SU-DHL-6 (cell line): ENCODE measurements at regions not wholly inside any gene's neighbourhood (a gene's known extent, or its start where the extent isn't known, plus 50 kb on each side); places are given as distances from the start of the nearest gene placed in this dataset.

Source experiments
- H2AFZ ChIP-seq: fragments of 200-600 bp; sonication (generic); 2 replicates; pipeline ENCODE4 v1.6.1; 2014; ENCODE audit warnings: low read depth, mild to moderate bottlenecking, moderate library complexity, mixed read lengths, antibody characterized with exemption, low read length; ENCODE audit not compliant: severe bottlenecking
- H3F3A ChIP-seq: fragments of 200-600 bp; shearing (Covaris generic); 2 replicates; pipeline ENCODE4 v1.6.0; 2016; ENCODE audit warnings: antibody characterized with exemption, mild to moderate bottlenecking; ENCODE audit not compliant: insufficient read depth
- H3K27ac ChIP-seq: fragments of 200-600 bp; sonication (generic); 2 replicates; pipeline ENCODE4 v1.5.1; 2016; ENCODE audit warnings: low read depth, mild to moderate bottlenecking, low read length, moderate library complexity, mixed read lengths
- H3K27me3 ChIP-seq: fragments of 200-600 bp; sonication (generic), shearing (Covaris generic); 2 replicates; pipeline ENCODE4 v1.6.0; 2014; ENCODE audit warnings: mild to moderate bottlenecking, low read length
- H3K36me3 ChIP-seq: fragments of 200-600 bp; sonication (generic); 2 replicates; pipeline ENCODE4 v1.6.1; 2014; ENCODE audit warnings: mild to moderate bottlenecking, low read length, mixed read lengths
- H3K4me2 ChIP-seq: fragments of 300-600, 200-600 bp; shearing (Covaris generic), sonication (generic); 2 replicates; pipeline ENCODE4 v1.6.0; 2014; ENCODE audit warnings: low read length, low read depth, mild to moderate bottlenecking; ENCODE audit not compliant: poor library complexity, severe bottlenecking
- H3K4me3 ChIP-seq: fragments of 200-600 bp; sonication (generic); 2 replicates; pipeline ENCODE4 v1.5.1; 2014; ENCODE audit warnings: antibody characterized with exemption, low read length, mild to moderate bottlenecking, mixed read lengths; ENCODE audit not compliant: insufficient read depth, poor library complexity, severe bottlenecking
- H3K79me2 ChIP-seq: fragments of 200-600 bp; sonication (generic); 2 replicates; pipeline ENCODE4 v1.6.1; 2014; ENCODE audit warnings: mild to moderate bottlenecking, low read length, moderate library complexity; ENCODE audit not compliant: insufficient read depth
- H3K9ac ChIP-seq: fragments of 200-600 bp; sonication (generic); 2 replicates; pipeline ENCODE4 v1.7.0; 2014; ENCODE audit warnings: mild to moderate bottlenecking, low read length
- H3K9me2 ChIP-seq: fragments of 200-600 bp; sonication (generic); replicated peaks from 2 replicates; pipeline ENCODE4 v1.6.1; 2014; ENCODE audit warnings: low read length; ENCODE audit not compliant: insufficient read depth
- H3K9me3 ChIP-seq: fragments of 200-600 bp; sonication (generic); 2 replicates; pipeline ENCODE4 v1.6.1; 2014; ENCODE audit warnings: low read length, mixed read lengths; ENCODE audit not compliant: insufficient read depth
- H4K20me1 ChIP-seq: fragments of 200-600 bp; sonication (generic); 2 replicates; pipeline ENCODE4 v1.6.1; 2014; ENCODE audit warnings: low read depth, mild to moderate bottlenecking, antibody characterized with exemption, low read length, moderate library complexity, mixed read lengths
- CTCF ChIP-seq: fragments of 200-600 bp; sonication (generic); IDR thresholded peaks from one replicate; pipeline ENCODE4 v1.5.1; 2017; ENCODE audit warnings: antibody characterized with exemption, mild to moderate bottlenecking, low read length, moderate library complexity; ENCODE audit not compliant: insufficient read depth, poor library complexity, severe bottlenecking
- EZH2phosphoT487 ChIP-seq: fragments of 200-600 bp; sonication (generic), shearing (Covaris generic); conservative IDR thresholded peaks from 2 replicates; pipeline ENCODE4 v1.6.1; 2018; ENCODE audit warnings: mild to moderate bottlenecking, antibody characterized with exemption, low read length, moderate library complexity, mixed read lengths

GRCh38 chr1:25034736-25035522 is 104.9 kb upstream of the RUNX3 start:
- no peaks in the 10 kb centered on the region for H3K9me3 ChIP-seq
- H3K4me2 ChIP-seq, result no peak overlapping the region
- no peaks in the 10 kb centered on the region for H3K27me3 ChIP-seq
- H4K20me1 ChIP-seq, result no peaks in the 10 kb centered on the region
- no peaks in the 10 kb centered on the region for H3K36me3 ChIP-seq
- H3F3A ChIP-seq, result peaks cover 16% of the 10 kb centered on the region
- no peak overlapping the region for H2AFZ ChIP-seq
- H3K79me2 ChIP-seq, result no peaks in the 10 kb centered on the region
- H3K27ac ChIP-seq, result no peak overlapping the region
- no peak overlapping the region for H3K9ac ChIP-seq
- no peak for TF ChIP-seq EZH2phosphoT487
- H3K4me3 ChIP-seq, result no peak overlapping the region
- no peaks in the 10 kb centered on the region for H3K9me2 ChIP-seq

GRCh38 chr1:25033828-25034705 is 104.0 kb upstream of the RUNX3 start:
- H4K20me1 ChIP-seq, result no peaks in the 10 kb centered on the region
- peak overlapping the region; percentile 46; the same call in 1 of the 2 replicates for H3K9ac ChIP-seq
- H3K9me2 ChIP-seq, result no peaks in the 10 kb centered on the region
- no peaks in the 10 kb centered on the region for H3K27me3 ChIP-seq
- H3K27ac ChIP-seq, result no peak overlapping the region
- peaks cover 16% of the 10 kb centered on the region for H3F3A ChIP-seq
- H3K4me2 ChIP-seq, result no peak overlapping the region
- no peaks in the 10 kb centered on the region for H3K79me2 ChIP-seq
- H3K4me3 ChIP-seq, result no peak overlapping the region
- no peak for TF ChIP-seq CTCF
- no peak for TF ChIP-seq EZH2phosphoT487
- no peaks in the 10 kb centered on the region for H3K36me3 ChIP-seq
- H2AFZ ChIP-seq, result no peak overlapping the region
- no peaks in the 10 kb centered on the region for H3K9me3 ChIP-seq

GRCh38 chr1:25033030-25033827 is 103.2 kb upstream of the RUNX3 start:
- peak overlapping the region; percentile 46 for H3K9ac ChIP-seq
- TF ChIP-seq CTCF (no peak), EZH2phosphoT487 (no peak)

More at GRCh38 chr1:25033030-25033827, 103.2 kb upstream of the RUNX3 start:
- H3K4me2 ChIP-seq, result peak overlapping the region; percentile 59
- no peaks in the 10 kb centered on the region for H3K9me2 ChIP-seq
- no peaks in the 10 kb centered on the region for H3K9me3 ChIP-seq
- H4K20me1 ChIP-seq, result no peaks in the 10 kb centered on the region
- H3K27ac ChIP-seq, result peak overlapping the region; percentile 85
- H3K36me3 ChIP-seq, result no peaks in the 10 kb centered on the region
- no peaks in the 10 kb centered on the region for H3K27me3 ChIP-seq
- H3F3A ChIP-seq, result peaks cover 16% of the 10 kb centered on the region
- H3K4me3 ChIP-seq, result peak overlapping the region; percentile 16
- no peaks in the 10 kb centered on the region for H3K79me2 ChIP-seq
- peak overlapping the region; percentile 42 for H2AFZ ChIP-seq
